PC-9 (cell line): ENCODE measurements at regions not wholly inside any gene's neighbourhood (a gene's known extent, or its start where the extent isn't known, plus 50 kb on each side); places are given as distances from the start of the nearest gene placed in this dataset.

Source experiments
- BruUV-seq: library from RNA; stranded (reverse); fragments of 400-500 nt; replicated peaks from 2 replicates; lab custom pipeline; 2021; lab: Mats Ljungman, UMichigan
- CTCF ChIA-PET: fragments of 300-600 bp; sonication (Branson Sonifier 250); formaldehyde crosslinking; loops from one replicate; lab custom pipeline; 2022; ENCODE audit warnings: antibody characterized with exemption; lab: Charles Lee
- POLR2A ChIA-PET: fragments of 300-600 bp; sonication (Branson Sonifier 250); formaldehyde crosslinking; loops from one replicate; lab custom pipeline; 2022; ENCODE audit warnings: antibody characterized with exemption; ENCODE audit not compliant: unreplicated experiment; lab: Charles Lee
- DNase-seq, 2 experiments: peaks; one replicate each; pipeline versions ENCODE4 v3.0.0 to v3.0.0-alpha.2; 2015 to 2022; ENCODE audit warnings: mixed read lengths in 1 of 2
- H2AFZ ChIP-seq: fragments of 200-600 bp; sonication (generic); 2 replicates; pipeline ENCODE4 v1.8.1; 2017; ENCODE audit warnings: antibody characterized with exemption
- H3F3A ChIP-seq: fragments of 200-600 bp; sonication (generic); 2 replicates; pipeline ENCODE4 v1.8.1; 2017; ENCODE audit warnings: antibody characterized with exemption, mild to moderate bottlenecking, low read depth; ENCODE audit not compliant: insufficient read depth
- H3K27ac ChIP-seq: fragments of 200-600 bp; sonication (generic); 2 replicates; pipeline ENCODE4 v1.6.1; 2016; ENCODE audit warnings: mixed run types
- H3K27me3 ChIP-seq: fragments of 200-600 bp; sonication (generic); 2 replicates; pipeline ENCODE4 v1.6.1; 2016; ENCODE audit warnings: low read depth, mixed run types; ENCODE audit not compliant: insufficient read depth
- H3K36me3 ChIP-seq: fragments of 200-600 bp; sonication (generic); 2 replicates; pipeline ENCODE4 v1.6.1; 2016; ENCODE audit warnings: low read depth, mixed run types
- H3K4me1 ChIP-seq: fragments of 200-600 bp; sonication (generic); replicated peaks from 2 replicates; pipeline ENCODE4 v1.6.1; 2016; ENCODE audit warnings: mixed run types; ENCODE audit not compliant: insufficient read depth
- H3K4me2 ChIP-seq: fragments of 200-600 bp; sonication (generic); 2 replicates; pipeline ENCODE4 v1.6.1; 2017; ENCODE audit warnings: mixed run types
- H3K4me3 ChIP-seq: fragments of 200-600 bp; sonication (generic); 2 replicates; pipeline ENCODE4 v1.6.1; 2016; ENCODE audit warnings: mixed run types
- H3K79me2 ChIP-seq: fragments of 200-600 bp; sonication (generic); 2 replicates; pipeline ENCODE4 v1.6.1; 2017; ENCODE audit warnings: low read depth, mixed run types
- H3K9me2 ChIP-seq: fragments of 200-600 bp; sonication (generic); 2 replicates; pipeline ENCODE4 v1.8.1; 2017; ENCODE audit warnings: mild to moderate bottlenecking; ENCODE audit not compliant: insufficient read depth
- H3K9me3 ChIP-seq: fragments of 200-600 bp; sonication (generic); 2 replicates; pipeline ENCODE4 v1.8.1; 2016; ENCODE audit warnings: low read depth; ENCODE audit not compliant: insufficient read depth
- H4K20me1 ChIP-seq: fragments of 200-600 bp; sonication (generic); 2 replicates; pipeline ENCODE4 v1.8.1; 2017; ENCODE audit not compliant: insufficient read depth
- EZH2 ChIP-seq: fragments of 200-600 bp; sonication (generic); IDR thresholded peaks from 2 replicates; pipeline ENCODE4 v1.8.0; 2017; ENCODE audit warnings: antibody characterized with exemption, low read depth
- intact Hi-C: fragments of 100-400 bp; cut with micrococcal nuclease; formaldehyde crosslinking; loops from one replicate; pipeline ENCODE4 v1.10.0; 2022; ENCODE audit not compliant: unreplicated experiment
- TF ChIP-seq, protein P1 (sequence below): fragments of 200-600 bp; sonication (generic); conservative IDR thresholded peaks from 2 replicates; pipeline ENCODE4 v1.6.1; 2017; ENCODE audit warnings: mixed run types, antibody characterized with exemption, mild to moderate bottlenecking, moderate library complexity

DNA sequence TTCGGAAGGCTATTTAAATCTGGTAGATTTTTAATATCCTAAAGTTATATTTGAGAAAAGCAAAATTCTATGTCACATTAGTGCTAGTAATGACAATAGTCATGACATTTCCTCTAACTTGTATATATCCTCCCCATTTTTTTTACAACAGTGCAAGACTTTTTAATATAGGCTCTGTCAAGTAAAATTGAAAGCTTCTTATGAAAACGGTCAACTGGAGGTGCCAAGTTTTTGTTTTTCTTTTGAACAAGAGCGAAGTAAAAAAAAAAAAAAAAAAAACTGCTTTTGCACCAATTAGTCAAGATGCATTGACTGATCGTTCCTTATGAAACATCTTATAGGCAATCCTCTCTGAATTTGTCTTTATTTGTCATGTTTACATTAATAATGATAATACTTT, 389.3 kb downstream of the STK39 start:
- DNase-seq, result no peak
- no peaks in the 10 kb centered on the region for H3K79me2 ChIP-seq
- TF ChIP-seq EZH2, result no peak
- TF ChIP-seq, protein P1, sequence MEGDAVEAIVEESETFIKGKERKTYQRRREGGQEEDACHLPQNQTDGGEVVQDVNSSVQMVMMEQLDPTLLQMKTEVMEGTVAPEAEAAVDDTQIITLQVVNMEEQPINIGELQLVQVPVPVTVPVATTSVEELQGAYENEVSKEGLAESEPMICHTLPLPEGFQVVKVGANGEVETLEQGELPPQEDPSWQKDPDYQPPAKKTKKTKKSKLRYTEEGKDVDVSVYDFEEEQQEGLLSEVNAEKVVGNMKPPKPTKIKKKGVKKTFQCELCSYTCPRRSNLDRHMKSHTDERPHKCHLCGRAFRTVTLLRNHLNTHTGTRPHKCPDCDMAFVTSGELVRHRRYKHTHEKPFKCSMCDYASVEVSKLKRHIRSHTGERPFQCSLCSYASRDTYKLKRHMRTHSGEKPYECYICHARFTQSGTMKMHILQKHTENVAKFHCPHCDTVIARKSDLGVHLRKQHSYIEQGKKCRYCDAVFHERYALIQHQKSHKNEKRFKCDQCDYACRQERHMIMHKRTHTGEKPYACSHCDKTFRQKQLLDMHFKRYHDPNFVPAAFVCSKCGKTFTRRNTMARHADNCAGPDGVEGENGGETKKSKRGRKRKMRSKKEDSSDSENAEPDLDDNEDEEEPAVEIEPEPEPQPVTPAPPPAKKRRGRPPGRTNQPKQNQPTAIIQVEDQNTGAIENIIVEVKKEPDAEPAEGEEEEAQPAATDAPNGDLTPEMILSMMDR, result no peak
- H3K4me1 ChIP-seq, result no peaks in the 10 kb centered on the region
- no peaks in the 10 kb centered on the region for H3K9me3 ChIP-seq
- no peaks in the 10 kb centered on the region for H3K27me3 ChIP-seq
- H2AFZ ChIP-seq, result no peak overlapping the region
- H3K36me3 ChIP-seq, result no peaks in the 10 kb centered on the region
- no peak overlapping the region for H3K4me3 ChIP-seq
- no peaks in the 10 kb centered on the region for H3F3A ChIP-seq
- no peaks in the 10 kb centered on the region for H4K20me1 ChIP-seq
- intact Hi-C loops, result no loop called here
- no peak overlapping the region for H3K27ac ChIP-seq
- BruUV-seq, result no TSS peak
- no peak overlapping the region for H3K4me2 ChIP-seq
- H3K9me2 ChIP-seq, result no peaks in the 10 kb centered on the region
- ChIA-PET CTCF (no interaction called here), POLR2A (interaction anchor here (0.6 kb wide), 1 partner anchor 41 kb away, joined by 24 read pairs; no protein-coding TSS in a partner anchor)

DNA sequence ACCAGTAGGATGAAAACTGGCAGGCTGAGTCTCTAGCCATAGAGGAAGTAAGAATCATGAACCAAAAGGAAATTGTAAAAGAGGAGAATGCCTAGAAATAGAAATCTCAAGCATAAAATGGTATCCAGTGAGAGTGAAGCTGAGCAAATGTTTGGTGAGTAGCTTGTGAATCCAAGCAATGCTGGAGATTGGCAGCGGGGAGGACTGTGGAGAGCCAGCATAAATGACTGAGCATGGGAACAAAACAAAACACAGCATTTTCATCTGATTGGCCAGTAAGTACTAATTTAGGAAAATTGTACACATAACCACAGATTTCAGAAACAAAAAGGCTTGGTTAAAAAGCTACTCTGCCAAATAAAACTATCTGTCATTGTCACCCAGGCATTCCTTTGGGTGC, 390.0 kb downstream of the STK39 start:
- BruUV-seq, result no TSS peak
- intact Hi-C loops, result no loop called here
- Histone ChIP-seq H3K36me3 (no peaks in the 10 kb centered on the region), H3K79me2 (no peaks in the 10 kb centered on the region), H3K4me1 (no peaks in the 10 kb centered on the region), H3K4me2 (no peak overlapping the region), H3K4me3 (no peak overlapping the region), H3K27me3 (no peaks in the 10 kb centered on the region), H3F3A (no peaks in the 10 kb centered on the region), H4K20me1 (no peaks in the 10 kb centered on the region), H2AFZ (no peak overlapping the region), H3K9me3 (no peaks in the 10 kb centered on the region), H3K9me2 (no peaks in the 10 kb centered on the region), H3K27ac (no peak overlapping the region)
- TF ChIP-seq, protein P1, result no peak
- no peak for TF ChIP-seq EZH2
- CTCF ChIA-PET, result no interaction called here
- no peak for DNase-seq
- POLR2A ChIA-PET, result interaction anchor here (0.6 kb wide), 1 partner anchor 42 kb away, joined by 24 read pairs; no protein-coding TSS in a partner anchor

DNA sequence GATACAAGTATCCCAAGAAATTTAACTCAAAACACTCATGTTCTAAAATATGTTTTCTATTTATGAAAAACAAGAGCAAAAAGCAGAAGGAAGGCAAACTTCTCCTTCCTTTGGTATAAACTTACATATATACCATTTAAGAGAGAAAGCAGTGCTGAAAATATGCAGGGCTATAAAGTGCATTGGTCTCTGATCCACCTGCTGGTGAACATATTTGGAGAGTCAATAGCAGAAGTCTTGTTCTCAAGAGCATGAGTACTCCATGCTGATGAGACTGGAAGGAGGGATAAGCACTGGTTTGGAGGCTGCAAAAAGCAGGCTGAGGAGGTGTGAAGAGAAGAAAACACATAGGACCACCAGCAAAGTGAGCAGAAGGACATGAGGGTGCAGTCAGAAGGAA, 391.2 kb downstream of the STK39 start:
- no TSS peak for BruUV-seq
- ChIA-PET POLR2A (no interaction called here), CTCF (interaction anchor here (0.5 kb wide), 1 partner anchor 490 kb away, joined by 3 read pairs; no protein-coding TSS in a partner anchor)
- no peaks in the 10 kb centered on the region for H3K9me3 ChIP-seq
- H3K4me1 ChIP-seq, result no peaks in the 10 kb centered on the region
- TF ChIP-seq EZH2, result no peak
- TF ChIP-seq, protein P1, result no peak
- no peak overlapping the region for H3K27ac ChIP-seq
- H4K20me1 ChIP-seq, result no peaks in the 10 kb centered on the region
- H3K27me3 ChIP-seq, result no peaks in the 10 kb centered on the region
- no peak overlapping the region for H2AFZ ChIP-seq
- no peak for DNase-seq
- no peak overlapping the region for H3K4me3 ChIP-seq
- no peaks in the 10 kb centered on the region for H3F3A ChIP-seq
- H3K4me2 ChIP-seq, result no peak overlapping the region
- intact Hi-C loops, result no loop called here
- H3K9me2 ChIP-seq, result no peaks in the 10 kb centered on the region
- H3K79me2 ChIP-seq, result no peaks in the 10 kb centered on the region
- no peaks in the 10 kb centered on the region for H3K36me3 ChIP-seq
